Prostate gland (tissue), 2 donors: ENCODE measurements at regions not wholly inside any gene's neighbourhood (a gene's known extent, or its start where the extent isn't known, plus 50 kb on each side); places are given as distances from the start of the nearest gene placed in this dataset.

Source experiments
- POLR2AphosphoS5 ChIP-seq: sonication (generic); formaldehyde crosslinking; IDR thresholded peaks from one replicate; pipeline ENCODE4 v1.6.1; 2017; ENCODE audit warnings: antibody characterized with exemption
- TF ChIP-seq, protein P1 (sequence below), 4 experiments: fragments of 200-600 bp in 2 of 4; fragments of 450-650 bp in 2 of 4; sonication (generic) in 2 of 4; IDR thresholded peaks; 1 replicate in 3 of 4; 2 replicates in 1 of 4; pipeline ENCODE4 v1.5.1; 2016 to 2019; ENCODE audit warnings: antibody characterized with exemption in 4 of 4, mild to moderate bottlenecking in 2 of 4, moderate library complexity in 2 of 4

DNA sequence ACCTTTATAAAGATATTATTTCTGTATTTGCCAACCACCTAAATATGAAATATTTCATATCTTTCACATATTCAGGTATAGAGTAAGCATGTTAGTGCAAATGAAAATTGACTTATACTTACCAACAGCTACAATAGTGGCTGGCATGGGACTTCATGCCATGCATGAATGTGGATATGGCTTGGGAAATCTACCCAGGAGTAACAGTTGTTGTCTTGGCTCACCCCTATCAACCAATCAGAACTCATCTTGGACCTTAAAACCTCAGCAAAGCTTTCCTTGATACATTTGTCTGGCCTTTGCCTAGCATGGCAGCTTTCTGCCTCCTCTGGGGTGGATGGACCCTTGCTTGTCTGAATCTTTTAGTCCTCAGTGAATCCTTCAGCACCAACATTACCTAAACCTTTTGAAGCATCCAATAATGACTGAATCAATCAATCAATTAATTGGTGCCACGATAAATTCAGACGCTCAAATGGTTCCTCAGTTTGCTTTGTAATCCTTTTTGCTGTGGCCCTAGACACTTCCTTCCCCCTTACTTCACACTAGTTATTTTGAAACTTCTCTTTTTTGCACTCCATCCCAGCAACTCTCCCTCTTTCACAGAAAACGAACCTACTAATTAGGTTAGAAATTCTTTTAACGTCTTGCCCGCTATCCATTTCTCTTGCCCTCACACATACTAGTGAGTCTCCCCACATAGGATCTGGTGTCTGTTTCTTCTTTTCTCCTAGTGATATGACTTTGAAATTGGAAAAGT, 132.3 kb upstream of the ZNF608 start:
- TF ChIP-seq, protein P1, sequence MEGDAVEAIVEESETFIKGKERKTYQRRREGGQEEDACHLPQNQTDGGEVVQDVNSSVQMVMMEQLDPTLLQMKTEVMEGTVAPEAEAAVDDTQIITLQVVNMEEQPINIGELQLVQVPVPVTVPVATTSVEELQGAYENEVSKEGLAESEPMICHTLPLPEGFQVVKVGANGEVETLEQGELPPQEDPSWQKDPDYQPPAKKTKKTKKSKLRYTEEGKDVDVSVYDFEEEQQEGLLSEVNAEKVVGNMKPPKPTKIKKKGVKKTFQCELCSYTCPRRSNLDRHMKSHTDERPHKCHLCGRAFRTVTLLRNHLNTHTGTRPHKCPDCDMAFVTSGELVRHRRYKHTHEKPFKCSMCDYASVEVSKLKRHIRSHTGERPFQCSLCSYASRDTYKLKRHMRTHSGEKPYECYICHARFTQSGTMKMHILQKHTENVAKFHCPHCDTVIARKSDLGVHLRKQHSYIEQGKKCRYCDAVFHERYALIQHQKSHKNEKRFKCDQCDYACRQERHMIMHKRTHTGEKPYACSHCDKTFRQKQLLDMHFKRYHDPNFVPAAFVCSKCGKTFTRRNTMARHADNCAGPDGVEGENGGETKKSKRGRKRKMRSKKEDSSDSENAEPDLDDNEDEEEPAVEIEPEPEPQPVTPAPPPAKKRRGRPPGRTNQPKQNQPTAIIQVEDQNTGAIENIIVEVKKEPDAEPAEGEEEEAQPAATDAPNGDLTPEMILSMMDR (IDR thresholded peaks at IDR 0.05), result no peak
- no peak for TF ChIP-seq POLR2AphosphoS5
